ENCODE measurements at regions not wholly inside any gene's neighbourhood (a gene's known extent, or its start where the extent isn't known, plus 50 kb on each side); places are given as distances from the start of the nearest gene placed in this dataset.

- DNase-seq (ENCODE audit: low spot score): no peak
Measured at GRCh38 chr2:217336694-217337093, 476.8 kb upstream of the TNP1 start.

DNA sequence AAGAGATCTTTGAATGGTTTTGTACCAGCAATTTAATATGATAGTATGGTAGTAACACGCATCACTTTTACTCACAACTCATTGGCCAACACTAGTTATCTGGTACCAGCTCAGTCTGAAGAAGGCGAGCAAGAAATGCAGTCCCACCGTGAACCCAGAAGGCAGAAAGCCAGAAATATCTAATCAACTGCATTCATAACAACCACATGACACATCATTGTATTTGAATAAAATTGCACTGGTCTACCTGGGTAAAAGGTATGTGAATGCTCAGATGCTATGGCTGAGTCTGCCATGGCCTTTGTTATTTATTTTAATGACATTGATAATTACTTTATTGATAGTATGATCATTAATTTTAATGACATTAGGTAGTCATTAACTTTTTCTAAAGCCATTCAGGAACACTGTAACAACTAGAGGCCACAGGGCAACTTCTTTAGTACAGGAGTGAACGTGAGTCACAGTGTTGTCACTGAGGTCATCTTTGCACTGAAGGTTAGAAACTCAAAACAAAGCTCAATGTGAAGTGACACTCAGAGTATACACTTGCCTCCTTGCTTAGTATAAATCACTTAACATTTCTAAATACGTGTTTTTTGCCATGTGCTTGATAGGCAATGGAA, 475.6 kb upstream of the TNP1 start:
- no peak for DNase-seq (ENCODE audit: low spot score)

DNA sequence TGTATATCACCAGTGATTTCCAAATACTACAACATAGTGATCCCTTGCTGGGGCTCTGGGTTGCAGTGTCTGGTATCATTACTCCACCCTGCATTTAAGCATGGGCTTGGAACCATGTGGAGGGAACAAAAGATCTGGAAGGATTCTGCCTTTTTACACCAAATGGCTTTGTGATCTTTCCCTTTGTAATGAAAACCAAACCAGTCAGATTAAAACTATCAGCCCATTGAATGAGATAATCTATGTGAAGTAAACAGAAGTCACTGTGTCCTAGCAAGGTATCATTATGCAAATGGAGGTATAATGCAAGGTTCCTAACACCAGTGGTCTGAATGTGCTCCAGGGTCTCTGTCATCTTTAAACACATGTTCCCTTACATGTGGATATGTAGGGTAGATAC, 474.7 kb upstream of the TNP1 start:
- DNase-seq (ENCODE audit: low spot score): no peak

DNA sequence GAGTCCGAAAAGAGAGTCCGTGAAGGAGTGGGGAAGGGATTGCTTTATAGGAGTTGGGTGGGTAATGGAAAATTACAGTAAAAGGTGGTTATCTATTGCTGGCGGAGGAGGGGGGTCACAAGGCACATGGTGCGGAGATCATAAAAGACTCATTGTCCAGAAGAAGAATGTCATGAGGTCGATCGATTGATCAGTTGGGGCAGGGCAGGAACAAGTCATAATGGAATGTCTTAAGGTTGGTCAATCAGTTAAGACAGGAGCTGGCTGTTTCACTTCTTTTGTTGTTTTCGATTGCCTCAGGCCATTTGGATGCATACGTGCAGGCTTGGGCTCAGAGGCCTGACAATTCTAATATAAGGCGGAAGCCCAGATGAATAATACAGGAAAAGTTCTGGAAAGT, 473.0 kb upstream of the TNP1 start:
- no peak for DNase-seq (ENCODE audit: low spot score)

DNA sequence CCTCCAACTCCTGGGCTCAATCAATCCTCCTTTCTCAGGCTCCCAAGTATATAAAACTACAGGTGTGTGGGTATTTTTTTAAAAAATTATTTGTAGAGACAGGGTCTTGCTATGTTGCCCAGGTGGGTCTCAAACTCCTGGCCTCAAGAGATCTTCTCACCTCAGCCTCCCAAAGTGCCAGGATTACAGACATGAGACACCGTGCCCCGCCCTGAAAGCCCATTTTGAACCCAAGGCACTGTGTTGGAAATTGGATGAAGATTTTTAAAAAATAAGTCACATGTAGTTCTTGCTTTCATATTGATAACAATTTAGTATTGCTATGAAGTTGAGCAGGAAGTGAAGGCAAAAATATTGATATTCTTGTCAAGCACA, 472.5 kb upstream of the TNP1 start:
- DNase-seq (ENCODE audit: low spot score): no peak

DNA sequence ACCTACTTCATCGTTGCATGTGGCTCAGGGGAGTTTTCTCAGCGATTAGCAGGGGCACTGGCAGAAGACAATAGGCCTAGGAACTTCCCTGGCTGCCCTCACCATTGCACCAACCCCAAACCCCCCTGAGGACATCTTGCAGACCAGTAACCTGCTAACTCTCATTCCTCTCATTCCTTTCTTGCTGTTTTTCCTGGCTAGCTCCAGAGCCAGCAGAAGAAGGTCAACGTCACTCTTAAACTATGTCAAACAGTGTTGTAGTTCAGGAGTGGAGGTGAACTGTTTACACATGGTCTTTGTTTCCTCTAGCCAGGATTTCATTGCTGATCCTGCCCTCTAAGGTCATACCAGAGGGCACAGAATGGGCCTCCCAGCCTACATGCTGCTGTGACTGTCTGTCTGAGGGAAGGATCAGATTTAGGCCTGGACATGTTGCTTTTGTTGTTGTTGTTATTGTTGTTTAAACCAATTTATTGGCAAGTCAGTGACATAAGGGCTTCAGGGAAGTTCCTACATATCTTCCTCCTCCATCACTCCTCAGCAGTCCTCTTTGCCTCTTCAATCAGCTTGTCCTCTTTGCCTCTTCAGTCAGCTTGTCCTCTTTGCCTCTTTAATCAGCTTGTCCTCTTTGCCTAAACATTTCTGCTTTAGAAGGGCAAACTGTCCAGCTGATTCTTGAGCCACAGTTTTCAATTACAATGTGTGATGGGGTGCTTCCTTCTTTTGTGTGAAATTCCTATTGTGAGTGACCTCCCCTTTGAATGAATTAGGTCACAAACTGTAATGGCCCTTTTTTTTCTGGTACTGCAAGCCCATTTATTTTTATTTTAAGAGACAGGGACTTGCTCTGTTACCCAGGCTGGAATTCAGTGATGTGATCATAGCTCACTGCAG, 471.9 kb upstream of the TNP1 start:
- peak; percentile 42 for DNase-seq (ENCODE audit: low spot score)

GRCh38 chr2:217330647-217331046, 470.8 kb upstream of the TNP1 start:
- no peak for DNase-seq (ENCODE audit: low spot score)

DNA sequence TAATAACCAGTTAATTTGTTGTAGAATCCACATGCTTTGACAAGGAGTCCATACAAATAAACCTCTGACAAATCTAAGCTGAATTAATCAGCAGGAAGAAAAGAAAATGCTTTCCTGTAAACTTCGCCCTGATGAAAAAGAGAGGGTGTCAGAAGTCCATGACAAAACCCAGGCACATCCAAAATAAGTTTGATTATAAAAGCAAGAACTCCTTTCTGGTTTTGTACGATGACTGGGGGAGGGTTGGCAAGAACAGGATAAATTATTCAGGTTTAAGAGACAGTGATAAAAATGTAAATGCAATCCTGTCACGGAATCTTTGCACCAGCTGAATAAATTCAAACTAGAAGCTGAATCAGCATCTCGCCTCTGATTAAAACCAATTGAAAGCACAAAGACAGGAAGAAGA, 469.2 kb upstream of the TNP1 start:
- DNase-seq (ENCODE audit: low spot score): no peak

DNA sequence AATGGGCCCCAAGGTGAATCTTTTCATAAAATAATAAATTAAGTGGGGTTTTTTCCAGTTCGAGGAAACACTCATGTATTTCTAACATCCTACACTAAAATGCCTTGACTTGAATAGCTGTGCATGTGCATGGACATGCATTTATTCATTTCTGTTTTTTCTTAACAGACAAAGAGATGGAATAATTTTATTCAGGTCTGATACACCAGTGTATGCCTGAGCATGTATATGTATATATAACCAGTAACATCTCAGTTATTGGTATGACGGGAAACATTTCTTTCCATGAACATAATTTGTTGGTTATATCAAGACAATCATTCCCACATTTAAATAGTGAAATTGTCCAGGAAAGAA, 468.7 kb upstream of the TNP1 start:
- DNase-seq (ENCODE audit: low spot score): no peak

GRCh38 chr2:217327953-217328621, 468.2 kb upstream of the TNP1 start:
- DNase-seq (ENCODE audit: low spot score): no peak

GRCh38 chr2:217326238-217327022, 466.6 kb upstream of the TNP1 start:
- DNase-seq (ENCODE audit: low spot score): no peak

DNA sequence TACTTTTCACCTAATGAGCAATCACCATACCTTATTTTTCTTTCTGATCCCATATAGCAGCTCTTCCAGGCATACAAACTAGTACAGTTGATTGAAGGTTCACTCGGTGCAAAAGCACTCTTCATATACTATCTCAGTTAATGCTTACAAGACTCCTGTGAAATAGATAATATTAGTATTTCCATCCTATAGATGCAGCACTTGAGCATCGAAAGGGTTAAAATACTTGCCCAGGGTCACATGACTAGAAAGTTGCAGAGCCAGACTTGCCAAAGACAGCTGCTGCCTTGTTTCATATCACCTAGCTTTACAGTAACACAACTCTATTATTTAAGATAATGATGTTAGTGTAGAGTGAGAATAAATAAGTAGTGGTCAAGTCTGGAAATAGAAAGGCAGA, 466.0 kb upstream of the TNP1 start:
- no peak for DNase-seq (ENCODE audit: low spot score)

- DNase-seq (ENCODE audit: low spot score): no peak
Measured at GRCh38 chr2:217325251-217325650, 465.4 kb upstream of the TNP1 start.

DNA sequence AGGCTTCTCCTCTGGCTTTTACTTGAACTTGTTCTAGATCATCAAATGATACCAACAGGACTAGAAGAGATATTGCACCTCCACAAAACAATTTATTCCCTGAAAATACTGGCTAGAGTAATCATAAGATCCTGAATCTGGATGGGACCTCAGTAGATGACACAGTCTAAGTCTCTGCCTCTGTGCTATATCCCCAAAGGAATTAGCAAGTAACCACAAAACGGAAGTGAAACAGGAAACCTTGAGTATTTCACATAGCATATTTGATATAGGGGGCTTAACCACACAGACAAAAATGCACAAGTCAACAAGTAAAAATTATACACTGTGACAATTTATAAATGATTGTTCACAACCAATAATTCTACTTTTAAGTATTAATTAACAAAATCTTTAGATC, 456.9 kb upstream of the TNP1 start:
- no peak for DNase-seq (ENCODE audit: low spot score)

DNA sequence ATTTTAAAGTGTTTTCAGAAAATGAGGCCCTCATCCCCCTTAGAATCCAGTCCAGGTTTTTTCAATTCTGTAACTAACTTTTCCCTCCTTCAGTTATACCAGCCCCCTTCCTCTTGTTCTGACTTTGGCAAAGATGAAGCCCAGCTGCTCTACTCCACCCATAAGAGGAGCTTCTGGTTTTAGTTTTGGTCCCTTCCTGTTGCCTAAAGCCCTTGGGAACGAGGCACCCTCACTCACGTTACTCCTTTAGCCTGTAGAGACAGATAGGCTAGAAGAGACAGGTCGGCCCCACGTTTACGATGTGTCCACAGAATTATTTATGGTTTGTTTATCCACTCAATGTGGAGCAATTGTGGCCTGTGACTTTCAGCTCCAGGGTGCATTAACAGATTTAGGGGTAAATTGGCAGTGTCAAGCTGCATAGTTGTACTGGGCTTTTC, 454.2 kb upstream of the TNP1 start:
- DNase-seq (ENCODE audit: low spot score): peak; percentile 37

GRCh38 chr2:217313386-217313785, 453.5 kb upstream of the TNP1 start:
- DNase-seq (ENCODE audit: low spot score): no peak

DNA sequence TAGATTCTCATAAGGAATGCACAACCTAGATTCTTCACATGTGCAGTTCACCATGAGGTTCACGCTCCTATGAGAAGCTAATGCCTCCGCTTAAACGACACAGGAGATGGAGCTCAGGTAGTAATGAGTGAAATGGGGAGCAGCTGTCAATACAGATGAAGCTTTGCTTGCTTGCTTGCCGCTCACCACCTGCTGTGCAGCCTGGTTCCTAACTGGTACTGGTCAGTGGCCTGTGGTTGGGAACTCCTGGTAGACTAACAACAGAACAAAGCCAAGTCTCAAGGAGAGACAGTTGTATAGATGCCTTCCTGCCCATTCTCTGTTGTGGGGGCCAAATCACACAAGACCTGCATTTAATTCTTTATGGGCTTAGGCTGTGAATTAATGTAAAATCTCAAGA, 449.2 kb upstream of the TNP1 start:
- no peak for DNase-seq (ENCODE audit: low spot score)

GRCh38 chr2:217307023-217307422, 447.2 kb upstream of the TNP1 start:
- no peak for DNase-seq (ENCODE audit: low spot score)

DNA sequence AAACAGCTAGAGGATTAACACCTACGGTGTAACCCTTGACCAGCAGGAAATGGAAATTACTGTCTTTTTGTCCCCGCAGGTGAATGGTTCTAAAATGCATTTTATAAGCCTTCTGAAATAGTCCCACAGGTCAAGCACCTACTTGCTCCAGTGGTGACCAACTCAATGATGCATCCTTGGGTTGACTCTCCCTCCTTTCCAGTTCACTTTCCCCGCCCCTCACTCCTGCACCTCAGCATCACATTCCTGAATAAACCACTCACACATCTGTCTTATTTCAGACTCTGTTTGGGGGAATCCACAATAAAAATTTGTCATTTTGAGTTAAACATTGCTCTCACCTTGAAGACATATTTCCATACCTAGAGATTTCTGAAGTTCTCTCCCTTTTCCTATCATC, 446.0 kb upstream of the TNP1 start:
- no peak for DNase-seq (ENCODE audit: low spot score)

DNA sequence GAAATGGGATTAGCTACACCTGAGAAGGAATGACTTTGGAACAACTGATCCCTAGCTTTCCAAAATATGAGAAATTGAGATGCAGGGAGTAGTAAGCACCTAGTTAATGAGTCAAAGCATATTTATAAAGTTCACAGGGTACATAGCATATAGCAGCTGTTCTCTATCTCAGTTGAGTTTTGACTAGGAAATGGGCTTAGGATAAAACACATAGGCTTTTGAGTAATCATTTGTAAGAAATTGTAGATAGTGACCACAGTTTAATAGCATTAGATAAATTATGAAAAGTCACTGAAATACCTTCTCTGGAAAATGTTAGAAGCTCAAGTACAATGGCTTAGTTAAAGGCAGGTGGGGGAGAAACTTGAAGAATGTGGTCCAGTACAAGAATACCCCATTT, 444.7 kb upstream of the TNP1 start:
- DNase-seq (ENCODE audit: low spot score): no peak

DNA sequence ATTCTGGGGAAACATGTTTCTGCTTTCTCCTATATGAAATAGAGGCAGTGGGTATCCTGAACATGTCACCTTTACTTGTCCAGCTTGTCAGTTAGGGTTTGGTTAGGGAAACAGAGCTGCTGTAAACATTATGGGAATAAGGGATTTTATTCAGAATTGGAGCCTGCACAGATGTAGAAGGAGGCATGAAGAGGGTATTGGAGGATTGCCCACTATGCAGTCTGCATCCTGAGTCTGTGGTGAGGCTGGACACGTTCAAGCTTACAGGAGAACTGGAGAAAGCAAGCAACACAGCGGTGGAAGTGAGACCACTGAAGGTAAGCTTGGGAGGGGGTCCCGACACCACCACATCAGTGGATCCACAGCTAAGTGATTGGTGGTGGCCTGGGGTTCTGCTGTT, 443.0 kb upstream of the TNP1 start:
- no peak for DNase-seq (ENCODE audit: low spot score)

DNA sequence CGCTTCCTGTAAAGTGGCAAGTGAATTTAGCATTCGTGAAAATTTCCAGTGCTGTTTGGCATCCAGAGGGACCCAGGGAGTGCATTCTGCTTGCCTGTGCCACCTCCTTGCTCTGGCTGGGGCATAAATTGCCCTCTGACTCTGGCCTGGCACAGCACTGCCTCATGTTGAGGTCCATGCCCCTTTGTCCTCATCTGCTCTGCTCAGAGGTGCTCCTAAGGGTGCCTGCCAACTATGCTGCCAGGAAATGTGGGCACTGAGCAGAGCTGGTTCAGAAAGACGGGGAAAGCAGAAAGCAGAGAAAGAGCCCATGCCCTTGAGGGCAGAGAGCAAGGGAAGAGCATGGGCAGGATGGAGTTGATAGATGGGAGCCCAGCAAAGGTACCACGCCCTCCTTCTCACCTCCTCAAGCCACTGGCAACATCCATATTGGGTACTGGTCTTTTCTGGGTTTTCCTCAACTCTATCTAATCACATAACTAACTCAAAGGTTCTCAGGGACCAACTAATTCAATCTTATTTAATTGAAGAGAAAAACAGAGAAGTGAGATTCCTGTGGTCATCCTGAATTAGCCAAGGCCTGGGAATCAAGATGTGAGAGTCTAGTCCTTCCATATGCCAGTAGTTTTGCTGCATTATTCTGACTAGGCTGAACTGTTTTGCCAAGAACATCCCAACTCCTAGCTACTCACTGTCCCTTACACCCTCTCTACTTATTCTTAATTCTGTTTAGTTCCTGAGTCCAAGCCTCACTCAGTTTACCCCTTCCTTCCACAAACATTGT, 441.5 kb upstream of the TNP1 start:
- no peak for DNase-seq (ENCODE audit: low spot score)
